Lower leg skin (tissue), 4 donors: ENCODE measurements at regions not wholly inside any gene's neighbourhood (a gene's known extent, or its start where the extent isn't known, plus 50 kb on each side); places are given as distances from the start of the nearest gene placed in this dataset.

Source experiments
- DNase-seq, 2 donors: peaks; one replicate each; pipeline ENCODE4 v3.0.0-alpha.2; 2019; ENCODE audit warnings: low spot score in 2 of 2
- H3K4me3 ChIP-seq: fragments of 200-600 bp; sonication (generic); 2 replicates; pipeline ENCODE4 v1.5.1; 2017; ENCODE audit warnings: mild to moderate bottlenecking, low read depth; ENCODE audit not compliant: poor library complexity, severe bottlenecking
- CTCF ChIP-seq, 3 donors: fragments of 450-650 bp; IDR thresholded peaks; one replicate each; pipeline ENCODE4 v1.5.1; 2016; ENCODE audit warnings: antibody characterized with exemption in 3 of 3, mild to moderate bottlenecking in 3 of 3, moderate library complexity in 2 of 3
- POLR2A ChIP-seq, 2 donors: fragments of 450-650 bp; IDR thresholded peaks; one replicate each; pipeline ENCODE4 v1.6.1; 2016 to 2017; ENCODE audit warnings: antibody characterized with exemption in 2 of 2, mild to moderate bottlenecking in 1 of 2, moderate library complexity in 1 of 2
- WGBS, 2 donors: methylation state at CpG; one replicate each; pipeline ENCODE4 v1.1.5; 2018; 5-methylcytosine and 5-hydroxymethylcytosine counted together
- intact Hi-C: fragments of 100-400 bp; cut with DNase I; formaldehyde crosslinking; loops from one replicate; pipeline ENCODE4 v1.15.0; 2023; ENCODE audit warnings: low total_unique reads

- WGBS, 2 donors, result 56 to 77% methylated on average over 1 of the region's 1 CpG
- intact Hi-C loops, result no loop called here
- no peak overlapping the region for H3K4me3 ChIP-seq
- TF ChIP-seq CTCF (IDR thresholded peaks at IDR 0.05) (no peak), POLR2A (IDR thresholded peaks at IDR 0.05) (no peak)
- no peak for DNase-seq
Measured at GRCh38 chr14:26395726-26396125, 202.1 kb downstream of the NOVA1 start.

GRCh38 chr14:26394150-26394810, 203.6 kb downstream of the NOVA1 start:
- no peak overlapping the region for H3K4me3 ChIP-seq
- no peak for DNase-seq
- no peak for TF ChIP-seq CTCF (IDR thresholded peaks at IDR 0.05)
- TF ChIP-seq POLR2A (IDR thresholded peaks at IDR 0.05), result no peak
- WGBS, 2 donors, result 41 to 47% methylated on average over 4 of the region's 4 CpGs
- intact Hi-C loops, result no loop called here

GRCh38 chr14:26392498-26392897, 205.3 kb downstream of the NOVA1 start:
- no peak for TF ChIP-seq CTCF (IDR thresholded peaks at IDR 0.05)
- intact Hi-C loops, result no loop called here
- 78 to 82% methylated on average over 7 of the region's 7 CpGs for WGBS, 2 donors
- no peak overlapping the region for H3K4me3 ChIP-seq
- DNase-seq, result no peak

- DNase-seq, result no peak
- 16 to 21% methylated on average over 2 of the region's 2 CpGs for WGBS, 2 donors
Measured at GRCh38 chr14:26389646-26390508, 208.0 kb downstream of the NOVA1 start.

GRCh38 chr14:26385310-26385709, 212.5 kb downstream of the NOVA1 start:
- no peak overlapping the region for H3K4me3 ChIP-seq
- TF ChIP-seq POLR2A (IDR thresholded peaks at IDR 0.05) (no peak), CTCF (IDR thresholded peaks at IDR 0.05) (no peak)
- WGBS, 2 donors, result 84 to 88% methylated on average over 3 of the region's 3 CpGs
- DNase-seq, result no peak
- intact Hi-C loops, result no loop called here

More at GRCh38 chr14:26389646-26390508, 208.0 kb downstream of the NOVA1 start:
- intact Hi-C loops, result no loop called here
- no peak overlapping the region for H3K4me3 ChIP-seq
- no peak for TF ChIP-seq POLR2A (IDR thresholded peaks at IDR 0.05)
- TF ChIP-seq CTCF (IDR thresholded peaks at IDR 0.05), result no peak
